ENCODE measurements at regions not wholly inside any gene's neighbourhood (a gene's known extent, or its start where the extent isn't known, plus 50 kb on each side); places are given as distances from the start of the nearest gene placed in this dataset.

- no peak for TF ChIP-seq POLR2A (IDR thresholded peaks at IDR 0.05)
- TF ChIP-seq CTCF (IDR thresholded peaks at IDR 0.05), result no peak
- no peaks in the 10 kb centered on the region for H3K4me1 ChIP-seq (replicated peaks in 1 of 2)
- H3K27ac ChIP-seq, result no peak overlapping the region
- no peaks in the 10 kb centered on the region for H3K9me3 ChIP-seq (replicated peaks in 1 of 3)
- no peak for DNase-seq
- no peaks in the 10 kb centered on the region for H3K27me3 ChIP-seq
- intact Hi-C loops (cut with DNase I), result no loop called here
- H3K4me3 ChIP-seq, result no peak overlapping the region
- no peaks in the 10 kb centered on the region for H3K36me3 ChIP-seq (replicated peaks in 1 of 2)
Measured at GRCh38 chr7:84354030-84354429, 159.4 kb upstream of the SEMA3A start.

DNA sequence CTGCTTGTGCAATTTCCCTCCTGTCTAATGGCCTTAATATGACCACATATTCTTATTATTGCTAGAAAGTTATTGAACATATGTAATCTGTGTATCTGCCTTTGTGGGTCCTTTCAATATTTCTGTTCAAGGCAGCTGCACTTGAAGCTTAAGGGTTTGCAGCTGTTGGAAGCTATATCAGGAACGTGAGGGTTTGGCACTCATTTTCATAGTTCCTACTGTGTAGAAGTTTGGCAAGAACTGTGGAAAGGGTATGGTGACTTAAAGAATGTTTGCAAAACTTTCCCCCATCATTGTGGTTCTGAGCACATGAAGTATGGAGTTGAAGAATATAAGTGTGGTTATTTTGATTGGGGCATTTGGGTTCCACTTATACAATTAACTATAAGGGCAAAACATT lies 144.7 kb upstream of the SEMA3A start:
- H3K27ac ChIP-seq, result no peak overlapping the region
- H3K27me3 ChIP-seq, result no peaks in the 10 kb centered on the region
- DNase-seq, result no peak
- 41 to 55% (median 45%) methylated on average over 1 of the region's 1 CpG for WGBS, 4 donors
- intact Hi-C loops (cut with DNase I), result no loop called here
- no peak for TF ChIP-seq CTCF (IDR thresholded peaks at IDR 0.05)
- TF ChIP-seq POLR2A (IDR thresholded peaks at IDR 0.05), result no peak
- no peaks in the 10 kb centered on the region for H3K4me1 ChIP-seq (replicated peaks in 1 of 2)
- H3K36me3 ChIP-seq (replicated peaks in 1 of 2), result no peaks in the 10 kb centered on the region
- no peak overlapping the region for H3K4me3 ChIP-seq
- no peaks in the 10 kb centered on the region for H3K9me3 ChIP-seq (replicated peaks in 1 of 3)

- TF ChIP-seq POLR2A (IDR thresholded peaks at IDR 0.05) (no peak), CTCF (IDR thresholded peaks at IDR 0.05) (no peak)
- H3K27me3 ChIP-seq, result no peaks in the 10 kb centered on the region
- H3K9me3 ChIP-seq (replicated peaks in 1 of 3), result no peaks in the 10 kb centered on the region
- intact Hi-C loops (cut with DNase I), result no loop called here
- WGBS, 4 donors, result 57 to 70% (median 63%) methylated on average over 2 of the region's 2 CpGs
- no peak overlapping the region for H3K4me3 ChIP-seq
- H3K4me1 ChIP-seq (replicated peaks in 1 of 2), result no peaks in the 10 kb centered on the region
- H3K36me3 ChIP-seq (replicated peaks in 1 of 2), result no peaks in the 10 kb centered on the region
- no peak overlapping the region for H3K27ac ChIP-seq
- DNase-seq, result no peak
Measured at GRCh38 chr7:84337429-84337828, 142.8 kb upstream of the SEMA3A start.

DNA sequence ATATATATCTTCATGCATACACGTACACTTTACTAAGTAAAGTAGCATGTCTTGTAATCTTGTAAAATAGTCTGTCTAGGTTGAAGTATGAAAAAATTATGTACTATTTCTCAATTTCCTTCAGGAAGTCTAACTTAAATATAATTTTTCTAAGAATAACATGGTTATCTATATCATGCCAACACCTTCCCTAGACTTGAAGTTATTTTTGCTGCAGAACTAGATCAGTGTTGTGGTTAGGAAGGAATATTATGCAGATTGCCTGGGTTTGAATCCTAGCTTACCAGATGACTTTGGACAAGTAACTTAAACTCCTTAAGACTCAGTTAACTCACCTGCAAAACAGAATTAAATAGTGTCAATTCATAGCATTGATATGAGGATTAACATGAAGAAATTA lies 142.2 kb upstream of the SEMA3A start:
- H3K27me3 ChIP-seq, result no peaks in the 10 kb centered on the region
- no peaks in the 10 kb centered on the region for H3K4me1 ChIP-seq (replicated peaks in 1 of 2)
- H3K4me3 ChIP-seq, result no peak overlapping the region
- TF ChIP-seq POLR2A (IDR thresholded peaks at IDR 0.05), result no peak
- no peak for TF ChIP-seq CTCF (IDR thresholded peaks at IDR 0.05)
- no peaks in the 10 kb centered on the region for H3K9me3 ChIP-seq (replicated peaks in 1 of 3)
- H3K36me3 ChIP-seq (replicated peaks in 1 of 2), result no peaks in the 10 kb centered on the region
- H3K27ac ChIP-seq, result no peak overlapping the region
- 70 to 87% (median 76%) methylated on average over 1 of the region's 1 CpG for WGBS, 4 donors
- no peak for DNase-seq
- intact Hi-C loops (cut with DNase I), result no loop called here
